ENCODE measurements at regions not wholly inside any gene's neighbourhood (a gene's known extent, or its start where the extent isn't known, plus 50 kb on each side); places are given as distances from the start of the nearest gene placed in this dataset.

DNA sequence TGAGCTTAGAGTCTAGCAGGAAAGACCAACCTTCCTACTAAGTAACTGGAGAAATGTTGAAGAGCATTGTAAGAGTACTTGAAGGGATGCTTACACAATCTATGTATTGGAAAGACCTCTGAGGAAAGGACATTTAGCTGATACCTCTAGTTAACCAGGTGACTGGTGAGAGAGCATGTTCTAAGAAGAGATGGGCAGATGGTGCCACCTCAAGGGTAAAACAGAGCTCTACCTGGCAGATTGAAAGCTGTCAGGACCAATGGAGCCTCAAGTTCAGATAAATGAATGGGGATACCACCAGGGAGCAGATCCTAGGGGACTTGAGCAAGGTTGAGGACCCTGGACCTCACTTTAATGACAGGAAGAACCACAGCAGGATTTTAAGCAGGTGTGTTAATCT lies 196.4 kb downstream of the QDPR start:
- DNase-seq, result no peak
- Histone ChIP-seq H3K9me3 (no peaks in the 10 kb centered on the region), H3K4me1 (no peaks in the 10 kb centered on the region), H3K36me3 (no peaks in the 10 kb centered on the region), H3K27me3 (no peaks in the 10 kb centered on the region), H3K27ac (no peak overlapping the region), H3K4me3 (no peak overlapping the region)
- TF ChIP-seq POLR2A (IDR thresholded peaks at IDR 0.05), result no peak
- TF ChIP-seq, protein P1, sequence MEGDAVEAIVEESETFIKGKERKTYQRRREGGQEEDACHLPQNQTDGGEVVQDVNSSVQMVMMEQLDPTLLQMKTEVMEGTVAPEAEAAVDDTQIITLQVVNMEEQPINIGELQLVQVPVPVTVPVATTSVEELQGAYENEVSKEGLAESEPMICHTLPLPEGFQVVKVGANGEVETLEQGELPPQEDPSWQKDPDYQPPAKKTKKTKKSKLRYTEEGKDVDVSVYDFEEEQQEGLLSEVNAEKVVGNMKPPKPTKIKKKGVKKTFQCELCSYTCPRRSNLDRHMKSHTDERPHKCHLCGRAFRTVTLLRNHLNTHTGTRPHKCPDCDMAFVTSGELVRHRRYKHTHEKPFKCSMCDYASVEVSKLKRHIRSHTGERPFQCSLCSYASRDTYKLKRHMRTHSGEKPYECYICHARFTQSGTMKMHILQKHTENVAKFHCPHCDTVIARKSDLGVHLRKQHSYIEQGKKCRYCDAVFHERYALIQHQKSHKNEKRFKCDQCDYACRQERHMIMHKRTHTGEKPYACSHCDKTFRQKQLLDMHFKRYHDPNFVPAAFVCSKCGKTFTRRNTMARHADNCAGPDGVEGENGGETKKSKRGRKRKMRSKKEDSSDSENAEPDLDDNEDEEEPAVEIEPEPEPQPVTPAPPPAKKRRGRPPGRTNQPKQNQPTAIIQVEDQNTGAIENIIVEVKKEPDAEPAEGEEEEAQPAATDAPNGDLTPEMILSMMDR (IDR thresholded peaks at IDR 0.05), result no peak

- TF ChIP-seq, protein P1 (IDR thresholded peaks at IDR 0.05), result no peak
- TF ChIP-seq POLR2A (IDR thresholded peaks at IDR 0.05), result no peak
- no peaks in the 10 kb centered on the region for H3K9me3 ChIP-seq
- no peaks in the 10 kb centered on the region for H3K36me3 ChIP-seq
- H3K4me3 ChIP-seq, result no peak overlapping the region
- no peak for DNase-seq
- H3K4me1 ChIP-seq, result no peaks in the 10 kb centered on the region
- no peak overlapping the region for H3K27ac ChIP-seq
- no peaks in the 10 kb centered on the region for H3K27me3 ChIP-seq
Measured at GRCh38 chr4:17313194-17313593, 198.7 kb downstream of the QDPR start.

GRCh38 chr4:17310269-17310652 lies 201.6 kb downstream of the QDPR start:
- Histone ChIP-seq H3K36me3 (no peaks in the 10 kb centered on the region), H3K27ac (no peak overlapping the region), H3K27me3 (no peaks in the 10 kb centered on the region), H3K9me3 (no peaks in the 10 kb centered on the region), H3K4me3 (no peak overlapping the region), H3K4me1 (no peaks in the 10 kb centered on the region)
- no peak for TF ChIP-seq POLR2A (IDR thresholded peaks at IDR 0.05)
- DNase-seq, result no peak

- Histone ChIP-seq H3K27ac (no peak overlapping the region), H3K9me3 (no peaks in the 10 kb centered on the region), H3K4me1 (no peaks in the 10 kb centered on the region), H3K27me3 (no peaks in the 10 kb centered on the region), H3K36me3 (no peaks in the 10 kb centered on the region), H3K4me3 (no peak overlapping the region)
- no peak for DNase-seq
- no peak for TF ChIP-seq POLR2A (IDR thresholded peaks at IDR 0.05)
- TF ChIP-seq, protein P1 (IDR thresholded peaks at IDR 0.05), result no peak
Measured at GRCh38 chr4:17309567-17310268, 202.2 kb downstream of the QDPR start.

GRCh38 chr4:17301869-17302268 lies 210.0 kb downstream of the QDPR start:
- Histone ChIP-seq H3K9me3 (no peaks in the 10 kb centered on the region), H3K27ac (no peak overlapping the region), H3K36me3 (no peaks in the 10 kb centered on the region), H3K4me1 (no peaks in the 10 kb centered on the region), H3K27me3 (no peaks in the 10 kb centered on the region), H3K4me3 (no peak overlapping the region)
- DNase-seq, result no peak
- TF ChIP-seq POLR2A (IDR thresholded peaks at IDR 0.05), result no peak
- TF ChIP-seq, protein P1 (IDR thresholded peaks at IDR 0.05), result no peak

GRCh38 chr4:17301266-17301665 lies 210.6 kb downstream of the QDPR start:
- Histone ChIP-seq H3K4me3 (no peak overlapping the region), H3K4me1 (no peaks in the 10 kb centered on the region), H3K36me3 (no peaks in the 10 kb centered on the region), H3K9me3 (no peaks in the 10 kb centered on the region), H3K27ac (no peak overlapping the region), H3K27me3 (no peaks in the 10 kb centered on the region)
- TF ChIP-seq, protein P1 (IDR thresholded peaks at IDR 0.05), result no peak
- no peak for TF ChIP-seq POLR2A (IDR thresholded peaks at IDR 0.05)
- no peak for DNase-seq
